OCI-LY7 (cell line): ENCODE measurements at regions not wholly inside any gene's neighbourhood (a gene's known extent, or its start where the extent isn't known, plus 50 kb on each side); places are given as distances from the start of the nearest gene placed in this dataset.

Experiments used
- BruUV-seq: library from RNA; stranded (reverse); fragments of 400-500 nt; replicated peaks from 2 replicates; lab custom pipeline; 2021; lab: Mats Ljungman, UMichigan
- CTCF ChIA-PET: fragments of 300-600 bp; sonication (Branson Sonifier 250); formaldehyde crosslinking; loops from one replicate; lab custom pipeline; 2022; ENCODE audit warnings: antibody characterized with exemption; ENCODE audit not compliant: unreplicated experiment; lab: Charles Lee
- POLR2A ChIA-PET: fragments of 300-600 bp; sonication (Branson Sonifier 250); formaldehyde crosslinking; loops from one replicate; lab custom pipeline; 2022; ENCODE audit warnings: antibody characterized with exemption; lab: Charles Lee
- DNase-seq: peaks from one replicate; pipeline ENCODE4 v3.0.0-alpha.2; 2015; ENCODE audit warnings: low spot score
- H2AFZ ChIP-seq: fragments of 200-600 bp; sonication (generic), shearing (Covaris generic); 2 replicates; pipeline ENCODE4 v1.6.1; 2014; ENCODE audit warnings: mild to moderate bottlenecking, antibody characterized with exemption, low read length, moderate library complexity
- H3K27ac ChIP-seq: fragments of 200-600 bp; sonication (generic); 2 replicates; pipeline ENCODE4 v1.5.1; 2014; ENCODE audit warnings: mixed run types, low read depth, mild to moderate bottlenecking, moderate library complexity, low read length, inconsistent platforms; ENCODE audit not compliant: poor library complexity, severe bottlenecking
- H3K36me3 ChIP-seq: fragments of 200-600 bp; sonication (generic); 2 replicates; pipeline ENCODE4 v1.6.1; 2014; ENCODE audit warnings: mild to moderate bottlenecking, antibody characterized with exemption, low read length, moderate library complexity, mixed read lengths; ENCODE audit not compliant: insufficient read depth
- H3K4me1 ChIP-seq: fragments of 200-600 bp; sonication (generic); 2 replicates; pipeline ENCODE4 v1.5.1; 2014; ENCODE audit warnings: mild to moderate bottlenecking, low read length; ENCODE audit not compliant: insufficient read depth, poor library complexity, severe bottlenecking
- H3K4me2 ChIP-seq: fragments of 200-600 bp; sonication (generic); 2 replicates; pipeline ENCODE4 v1.6.1; 2014; ENCODE audit warnings: mild to moderate bottlenecking, low read length
- H3K4me3 ChIP-seq: fragments of 200-600 bp; sonication (generic); 2 replicates; pipeline ENCODE4 v1.5.1; 2014; ENCODE audit warnings: mild to moderate bottlenecking, low read depth, low read length; ENCODE audit not compliant: poor library complexity, severe bottlenecking
- H3K79me2 ChIP-seq: fragments of 200-600 bp; sonication (generic); 2 replicates; pipeline ENCODE4 v1.6.1; 2016; ENCODE audit warnings: low read depth, mild to moderate bottlenecking, low read length, moderate library complexity, mixed read lengths; ENCODE audit not compliant: insufficient read depth
- H3K9me2 ChIP-seq: fragments of 200-600 bp; sonication (generic); 2 replicates; pipeline ENCODE4 v1.6.1; 2016; ENCODE audit warnings: mild to moderate bottlenecking, low read length, mixed read lengths; ENCODE audit not compliant: insufficient read depth
- H3K9me3 ChIP-seq: fragments of 200-600 bp; sonication (generic); 2 replicates; pipeline ENCODE4 v1.6.1; 2014; ENCODE audit warnings: mild to moderate bottlenecking, mixed run types, low read length, mixed read lengths
- H4K20me1 ChIP-seq: fragments of 200-600 bp; sonication (generic); 2 replicates; pipeline ENCODE4 v1.6.1; 2014; ENCODE audit warnings: mild to moderate bottlenecking, antibody characterized with exemption, low read length, moderate library complexity, mixed read lengths; ENCODE audit not compliant: insufficient read depth
- CTCF ChIP-seq: fragments of 200-600 bp; sonication (generic); conservative IDR thresholded peaks from 2 replicates; pipeline ENCODE4 v1.5.1; 2014; ENCODE audit warnings: mild to moderate bottlenecking, antibody characterized with exemption, low read length, moderate library complexity, mixed read lengths
- EZH2phosphoT487 ChIP-seq: fragments of 200-600 bp; sonication (generic); IDR thresholded peaks from 2 replicates; pipeline ENCODE4 v1.6.1; 2018; ENCODE audit warnings: low read depth, borderline replicate concordance, mild to moderate bottlenecking, mixed run types, antibody characterized with exemption, low read length, moderate library complexity, mixed read lengths
- intact Hi-C: fragments of 100-400 bp; cut with micrococcal nuclease; formaldehyde crosslinking; loops from one replicate; pipeline ENCODE4 v1.10.0; 2022; ENCODE audit not compliant: unreplicated experiment

GRCh38 chr16:52976539-52977167 lies 76.0 kb downstream of the CHD9NB start:
- peak; percentile 49 for DNase-seq
- no TSS peak for BruUV-seq
- Histone ChIP-seq H3K79me2 (no peaks in the 10 kb centered on the region), H3K4me2 (no peak overlapping the region), H3K4me3 (no peak overlapping the region), H4K20me1 (no peaks in the 10 kb centered on the region), H2AFZ (no peak overlapping the region), H3K9me3 (no peaks in the 10 kb centered on the region), H3K27ac (no peak overlapping the region), H3K9me2 (no peaks in the 10 kb centered on the region), H3K36me3 (no peaks in the 10 kb centered on the region), H3K4me1 (no peaks in the 10 kb centered on the region)
- ChIA-PET CTCF (no interaction called here), POLR2A (no interaction called here)
- intact Hi-C loops = no loop called here
- TF ChIP-seq CTCF (peak; percentile 73), EZH2phosphoT487 (no peak)

- no peaks in the 10 kb centered on the region for H3K4me1 ChIP-seq
- POLR2A ChIA-PET = interaction anchor here (0.6 to 0.8 kb wide), 2 partner anchors 16 to 25 kb away, joined by 3 read pairs; no protein-coding TSS in a partner anchor
- no peak for DNase-seq
- TF ChIP-seq EZH2phosphoT487 (no peak), CTCF (no peak)
- no peaks in the 10 kb centered on the region for H3K9me2 ChIP-seq
- H3K9me3 ChIP-seq = no peaks in the 10 kb centered on the region
- CTCF ChIA-PET = no interaction called here
- intact Hi-C loops = no loop called here
- H4K20me1 ChIP-seq = no peaks in the 10 kb centered on the region
- H3K36me3 ChIP-seq = no peaks in the 10 kb centered on the region
- H3K27ac ChIP-seq = no peak overlapping the region
- no peak overlapping the region for H3K4me3 ChIP-seq
- BruUV-seq = no TSS peak
- H3K4me2 ChIP-seq = no peak overlapping the region
- H2AFZ ChIP-seq = no peak overlapping the region
- H3K79me2 ChIP-seq = no peaks in the 10 kb centered on the region
Measured at GRCh38 chr16:52967744-52968143, 85.0 kb downstream of the CHD9NB start.

- Histone ChIP-seq H3K79me2 (no peaks in the 10 kb centered on the region), H2AFZ (no peak overlapping the region), H3K4me3 (no peak overlapping the region), H3K36me3 (no peaks in the 10 kb centered on the region), H4K20me1 (no peaks in the 10 kb centered on the region), H3K4me2 (no peak overlapping the region), H3K9me2 (no peaks in the 10 kb centered on the region), H3K27ac (no peak overlapping the region), H3K9me3 (no peaks in the 10 kb centered on the region), H3K4me1 (no peaks in the 10 kb centered on the region)
- intact Hi-C loops = no loop called here
- POLR2A ChIA-PET = interaction anchor here (0.6 kb wide), 1 partner anchor 684 kb away, joined by 3 read pairs; no protein-coding TSS in a partner anchor
- no TSS peak for BruUV-seq
- no peak for DNase-seq
- TF ChIP-seq EZH2phosphoT487 = no peak
- TF ChIP-seq CTCF = no peak
- CTCF ChIA-PET = no interaction called here
Measured at GRCh38 chr16:52964290-52964689, 88.4 kb downstream of the CHD9NB start.
